LNCaP clone FGC (cell line): ENCODE measurements at regions not wholly inside any gene's neighbourhood (a gene's known extent, or its start where the extent isn't known, plus 50 kb on each side); places are given as distances from the start of the nearest gene placed in this dataset.

Source experiments
- DNase-seq: peaks from one replicate; pipeline ENCODE4 v3.0.0-alpha.2; 2011; ENCODE audit warnings: low read depth
- H3K4me3 ChIP-seq: 2 replicates; pipeline ENCODE4 v1.5.1; 2011; ENCODE audit warnings: mild to moderate bottlenecking, low read depth, low read length, control low read depth
- TF ChIP-seq, protein P1 (sequence below): IDR thresholded peaks from 2 replicates; pipeline ENCODE4 v1.5.1; 2012; ENCODE audit warnings: mild to moderate bottlenecking; ENCODE audit not compliant: control insufficient read depth, insufficient read depth; ENCODE audit errors: extremely low read depth

DNA sequence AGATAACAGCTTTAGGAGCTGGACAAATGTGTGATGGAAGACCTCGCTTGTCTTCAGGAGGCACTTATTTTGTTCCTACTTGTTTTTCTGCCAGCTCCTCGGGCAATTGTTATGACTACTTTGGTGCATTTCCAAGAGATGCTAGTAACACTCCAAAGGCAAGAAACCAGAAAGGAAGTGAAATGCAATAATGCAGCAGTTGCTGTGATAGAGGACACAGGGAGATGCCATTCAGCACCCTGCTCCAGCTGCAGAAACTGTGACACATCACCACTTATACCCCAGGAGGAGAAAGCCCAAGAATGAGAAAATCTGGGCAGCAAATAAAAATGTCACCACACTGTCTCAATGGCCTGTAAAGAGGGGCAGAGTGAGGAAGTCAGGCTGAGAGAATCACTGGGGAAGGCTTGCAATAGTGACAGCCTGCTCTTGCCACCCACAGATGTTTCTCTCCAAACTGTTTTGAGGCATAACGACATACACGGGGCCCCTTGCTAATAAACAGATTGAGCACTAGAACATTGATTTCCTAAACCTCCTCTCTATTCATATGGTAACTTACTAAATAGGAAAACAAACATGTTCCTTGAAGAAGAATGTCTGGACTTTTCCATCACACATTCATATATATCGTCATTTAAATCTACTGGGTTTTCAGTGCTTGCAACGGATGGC lies 195.5 kb upstream of the PRNP start:
- no peak overlapping the region for H3K4me3 ChIP-seq
- no peak for DNase-seq
- TF ChIP-seq, protein P1, sequence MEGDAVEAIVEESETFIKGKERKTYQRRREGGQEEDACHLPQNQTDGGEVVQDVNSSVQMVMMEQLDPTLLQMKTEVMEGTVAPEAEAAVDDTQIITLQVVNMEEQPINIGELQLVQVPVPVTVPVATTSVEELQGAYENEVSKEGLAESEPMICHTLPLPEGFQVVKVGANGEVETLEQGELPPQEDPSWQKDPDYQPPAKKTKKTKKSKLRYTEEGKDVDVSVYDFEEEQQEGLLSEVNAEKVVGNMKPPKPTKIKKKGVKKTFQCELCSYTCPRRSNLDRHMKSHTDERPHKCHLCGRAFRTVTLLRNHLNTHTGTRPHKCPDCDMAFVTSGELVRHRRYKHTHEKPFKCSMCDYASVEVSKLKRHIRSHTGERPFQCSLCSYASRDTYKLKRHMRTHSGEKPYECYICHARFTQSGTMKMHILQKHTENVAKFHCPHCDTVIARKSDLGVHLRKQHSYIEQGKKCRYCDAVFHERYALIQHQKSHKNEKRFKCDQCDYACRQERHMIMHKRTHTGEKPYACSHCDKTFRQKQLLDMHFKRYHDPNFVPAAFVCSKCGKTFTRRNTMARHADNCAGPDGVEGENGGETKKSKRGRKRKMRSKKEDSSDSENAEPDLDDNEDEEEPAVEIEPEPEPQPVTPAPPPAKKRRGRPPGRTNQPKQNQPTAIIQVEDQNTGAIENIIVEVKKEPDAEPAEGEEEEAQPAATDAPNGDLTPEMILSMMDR = no peak

DNA sequence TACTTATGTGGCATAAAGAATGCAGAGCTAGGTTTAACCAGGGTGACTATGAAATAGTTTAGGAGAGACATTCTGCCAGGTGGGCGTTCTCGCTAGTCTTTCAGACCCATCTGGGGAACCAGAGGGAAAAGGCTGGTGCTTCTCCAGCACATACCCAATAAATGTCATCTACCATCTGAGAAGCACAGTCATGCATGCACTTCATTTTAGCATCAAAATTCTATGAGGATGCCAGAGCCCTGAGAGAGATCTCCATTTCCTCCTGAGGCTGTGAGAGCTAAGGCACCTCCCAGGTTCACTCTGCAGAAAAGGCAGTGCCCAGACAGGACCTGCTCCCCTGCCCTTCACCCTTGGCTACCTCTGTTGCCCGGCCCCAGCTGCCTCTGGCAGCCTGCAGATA lies 196.2 kb upstream of the PRNP start:
- DNase-seq = no peak
- no peak overlapping the region for H3K4me3 ChIP-seq
- TF ChIP-seq, protein P1 = no peak

DNA sequence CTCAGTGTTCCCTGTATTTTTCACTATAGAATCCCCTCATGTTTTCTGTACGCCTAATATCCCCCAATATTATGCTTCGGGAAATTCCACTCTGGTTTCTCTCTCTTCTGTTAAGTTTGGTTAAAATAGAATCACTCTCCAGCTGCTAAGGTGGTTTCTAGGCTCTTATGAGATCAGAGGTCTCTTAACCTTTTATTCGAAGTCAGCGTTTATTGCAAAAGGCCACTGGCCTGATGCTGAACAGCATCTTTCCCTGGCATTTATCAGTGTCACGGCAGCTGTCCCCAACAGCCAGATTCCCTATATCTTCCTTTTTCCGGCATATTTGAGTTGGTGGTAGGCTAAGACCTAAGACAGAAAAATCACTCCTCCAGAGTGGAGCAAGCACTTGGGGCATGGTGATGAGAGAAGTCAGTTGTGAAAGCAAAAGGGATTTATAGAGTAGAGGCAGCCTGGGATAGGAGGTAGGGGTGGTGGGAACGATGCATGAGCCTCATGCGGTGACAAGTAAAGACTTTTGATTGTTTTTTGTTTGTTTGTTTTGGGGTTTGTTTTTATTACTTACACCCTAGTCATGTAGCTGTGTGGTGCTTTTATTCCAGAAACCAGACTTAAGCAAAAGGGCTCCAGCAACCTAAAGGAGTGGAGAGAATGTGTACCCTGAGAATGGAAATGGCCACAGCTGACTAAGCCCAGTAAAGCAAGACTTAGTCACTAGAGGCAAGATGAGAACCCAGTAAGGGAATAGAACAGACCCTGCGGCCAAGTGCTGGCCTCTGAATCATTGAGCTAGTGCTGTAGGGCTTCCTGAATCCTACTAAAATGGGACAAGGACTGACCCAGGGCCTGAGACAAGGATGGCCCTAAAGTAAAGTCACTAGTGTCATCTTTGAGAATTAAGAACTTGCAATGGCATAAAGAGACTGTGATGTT lies 197.6 kb upstream of the PRNP start:
- no peak for DNase-seq
- TF ChIP-seq, protein P1 = no peak
- no peak overlapping the region for H3K4me3 ChIP-seq

DNA sequence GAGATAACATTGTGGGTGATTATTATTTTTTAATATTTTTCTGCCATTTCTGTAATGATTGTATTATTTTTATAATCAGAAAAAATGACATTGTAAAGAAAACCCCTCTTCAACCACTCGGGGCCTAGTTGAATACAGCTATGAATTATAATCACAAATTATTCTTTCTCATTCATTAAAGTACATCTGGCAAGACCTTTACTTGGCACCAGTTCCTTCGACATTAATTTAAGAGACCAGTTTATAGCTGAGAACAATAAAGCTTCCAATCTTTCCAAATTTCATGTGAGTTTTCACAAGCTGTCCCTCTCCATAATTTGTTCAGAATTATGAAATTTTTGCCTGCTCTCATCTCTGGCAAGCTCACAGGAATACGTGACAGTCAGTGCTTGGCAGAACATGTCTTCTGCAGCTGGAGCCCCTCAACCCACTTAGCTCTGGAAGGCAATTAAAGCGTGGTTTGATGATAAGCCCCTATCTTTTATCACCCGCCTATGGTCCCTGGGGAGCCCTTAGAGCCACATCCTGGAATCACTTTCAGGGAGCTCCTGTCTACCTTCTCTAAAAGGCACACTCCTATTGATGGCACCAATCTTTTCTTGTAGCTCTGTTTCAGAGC lies 201.8 kb upstream of the PRNP start:
- no peak overlapping the region for H3K4me3 ChIP-seq
- TF ChIP-seq, protein P1 = no peak
- DNase-seq = no peak

DNA sequence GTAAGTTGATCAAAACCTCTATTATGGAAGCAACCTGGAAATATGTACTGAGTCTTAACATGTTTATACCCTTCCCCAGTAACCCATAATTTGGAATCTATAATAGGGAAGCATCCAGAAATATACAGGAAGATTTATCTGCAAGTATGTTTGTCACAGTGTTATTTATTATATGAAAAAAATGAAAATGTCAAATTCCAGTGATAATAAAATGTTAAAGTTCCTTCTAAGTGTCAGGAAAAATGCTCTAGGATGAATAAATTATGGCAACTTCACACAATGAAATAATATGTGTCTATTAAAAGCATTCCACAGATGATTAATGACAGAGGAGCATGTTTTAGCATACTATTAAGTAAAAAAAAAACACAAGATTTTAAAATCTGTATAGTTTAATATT lies 202.3 kb upstream of the PRNP start:
- DNase-seq = no peak

DNA sequence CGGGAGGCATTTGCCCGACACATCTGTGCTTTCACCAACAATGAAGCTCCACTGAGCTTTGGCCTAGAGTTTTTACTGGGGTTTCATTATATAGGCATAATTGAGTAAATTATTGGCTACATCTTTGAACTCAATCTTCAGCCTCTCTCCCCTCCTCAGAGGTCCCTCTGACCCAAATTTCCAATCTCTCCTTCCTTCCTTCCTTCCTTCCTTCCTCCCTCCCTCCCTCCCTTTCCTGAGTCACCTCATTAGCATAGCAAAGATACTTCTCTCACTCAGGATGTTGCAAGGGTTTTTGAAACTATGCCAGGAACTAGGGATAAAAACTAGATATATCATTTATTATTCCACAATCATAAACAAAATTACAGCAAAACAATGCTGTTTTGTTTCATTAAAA lies 202.8 kb upstream of the PRNP start:
- H3K4me3 ChIP-seq = no peak overlapping the region
- TF ChIP-seq, protein P1 = no peak
- DNase-seq = no peak

More for the DNA sequence above, 202.3 kb upstream of the PRNP start:
- H3K4me3 ChIP-seq = no peak overlapping the region
- TF ChIP-seq, protein P1 = no peak
